Bronchial epithelial cell (primary cell): ENCODE measurements at regions not wholly inside any gene's neighbourhood (a gene's known extent, or its start where the extent isn't known, plus 50 kb on each side); places are given as distances from the start of the nearest gene placed in this dataset.

Experiments used
- DNase-seq: peaks from one replicate; pipeline ENCODE4 v3.0.0-alpha.2; 2010; ENCODE audit warnings: low read depth
- FAIRE-seq: peaks from 2 replicates; lab custom pipeline; 2011; peaks lifted over from hg19 to GRCh38; lab: Jason Lieb, UNC
- H3K27me3 ChIP-seq: 2 replicates; pipeline ENCODE4 v1.5.1; 2011; ENCODE audit warnings: low read length; ENCODE audit not compliant: control insufficient read depth, insufficient read depth
- H3K36me3 ChIP-seq: 2 replicates; pipeline ENCODE4 v1.5.1; 2011; ENCODE audit warnings: low read length; ENCODE audit not compliant: control insufficient read depth, insufficient read depth
- H3K4me3 ChIP-seq: 2 replicates; pipeline ENCODE4 v1.5.1; 2011; ENCODE audit warnings: mild to moderate bottlenecking, low read depth, low read length, control low read depth
- TF ChIP-seq, protein P1 (sequence below): IDR thresholded peaks from 2 replicates; pipeline ENCODE4 v1.5.1; 2011; ENCODE audit warnings: mild to moderate bottlenecking, moderate library complexity, low read length, control low read depth, inconsistent platforms; ENCODE audit not compliant: insufficient read depth, severe bottlenecking

DNA sequence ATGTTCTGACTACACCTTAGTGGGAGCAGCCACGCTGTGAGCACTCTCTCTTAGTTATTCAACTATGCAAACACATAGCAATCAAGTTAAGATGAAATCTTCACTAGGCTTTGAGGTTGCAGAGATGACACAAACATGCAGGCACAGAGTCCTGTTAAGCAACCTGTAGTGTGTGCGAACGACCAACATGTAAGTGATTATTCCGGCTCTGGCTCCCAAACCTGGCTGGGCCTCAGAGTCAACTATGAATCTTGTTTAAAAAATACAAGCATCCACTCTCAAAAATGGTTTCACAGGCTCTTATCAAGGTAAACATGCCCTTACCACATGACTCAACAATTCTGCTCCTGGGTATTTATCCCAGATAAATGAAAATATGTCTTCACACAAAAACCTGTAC, 91.4 kb downstream of the IRS2 start:
- FAIRE-seq (no peak), DNase-seq (peak; percentile 26)
- TF ChIP-seq, protein P1, sequence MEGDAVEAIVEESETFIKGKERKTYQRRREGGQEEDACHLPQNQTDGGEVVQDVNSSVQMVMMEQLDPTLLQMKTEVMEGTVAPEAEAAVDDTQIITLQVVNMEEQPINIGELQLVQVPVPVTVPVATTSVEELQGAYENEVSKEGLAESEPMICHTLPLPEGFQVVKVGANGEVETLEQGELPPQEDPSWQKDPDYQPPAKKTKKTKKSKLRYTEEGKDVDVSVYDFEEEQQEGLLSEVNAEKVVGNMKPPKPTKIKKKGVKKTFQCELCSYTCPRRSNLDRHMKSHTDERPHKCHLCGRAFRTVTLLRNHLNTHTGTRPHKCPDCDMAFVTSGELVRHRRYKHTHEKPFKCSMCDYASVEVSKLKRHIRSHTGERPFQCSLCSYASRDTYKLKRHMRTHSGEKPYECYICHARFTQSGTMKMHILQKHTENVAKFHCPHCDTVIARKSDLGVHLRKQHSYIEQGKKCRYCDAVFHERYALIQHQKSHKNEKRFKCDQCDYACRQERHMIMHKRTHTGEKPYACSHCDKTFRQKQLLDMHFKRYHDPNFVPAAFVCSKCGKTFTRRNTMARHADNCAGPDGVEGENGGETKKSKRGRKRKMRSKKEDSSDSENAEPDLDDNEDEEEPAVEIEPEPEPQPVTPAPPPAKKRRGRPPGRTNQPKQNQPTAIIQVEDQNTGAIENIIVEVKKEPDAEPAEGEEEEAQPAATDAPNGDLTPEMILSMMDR = no peak
- Histone ChIP-seq H3K4me3 (no peak overlapping the region), H3K27me3 (no peaks in the 10 kb centered on the region), H3K36me3 (no peaks in the 10 kb centered on the region)

DNA sequence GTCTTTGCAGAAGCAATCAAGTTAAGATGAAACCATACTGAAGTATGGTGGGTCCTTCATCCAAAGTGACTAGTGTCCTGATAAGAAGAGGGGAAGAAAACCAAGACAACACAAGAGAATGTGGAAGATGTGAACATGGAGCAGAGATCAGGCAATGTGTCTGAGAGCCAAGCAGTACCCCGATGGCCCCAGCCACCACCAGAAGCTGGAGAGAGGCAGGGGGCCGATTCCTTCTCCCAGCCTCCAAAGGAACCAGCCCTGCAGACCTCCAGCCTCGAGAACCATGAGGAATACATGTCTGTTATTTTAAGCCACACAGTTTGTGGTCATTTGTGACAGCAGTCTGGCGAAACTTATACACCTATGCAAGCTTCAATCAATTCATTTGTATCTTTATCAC, 93.2 kb downstream of the IRS2 start:
- Histone ChIP-seq H3K4me3 (no peak overlapping the region), H3K36me3 (no peaks in the 10 kb centered on the region), H3K27me3 (no peaks in the 10 kb centered on the region)
- FAIRE-seq = no peak
- DNase-seq = no peak
- TF ChIP-seq, protein P1 = no peak

DNA sequence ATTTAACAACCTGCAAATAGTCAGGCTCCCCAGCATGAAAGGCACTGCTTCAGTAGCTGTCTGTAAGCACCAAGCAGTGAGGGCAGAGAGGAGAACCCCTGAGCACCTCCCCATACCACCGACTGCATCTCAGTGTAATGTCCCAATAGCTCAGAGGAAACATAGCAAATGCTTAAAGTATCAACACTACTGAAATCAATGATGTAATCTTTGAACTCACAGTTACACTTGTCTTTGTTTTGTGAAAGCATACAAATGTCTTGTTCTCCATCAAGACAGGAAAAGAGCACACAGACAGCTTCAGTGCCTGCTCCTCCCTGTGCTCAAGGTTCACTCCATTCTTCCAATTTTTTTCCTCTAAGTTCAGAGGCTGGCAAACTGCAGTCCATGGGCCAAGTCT, 94.7 kb downstream of the IRS2 start:
- FAIRE-seq = no peak
- DNase-seq = no peak
- TF ChIP-seq, protein P1 = no peak
- Histone ChIP-seq H3K27me3 (no peaks in the 10 kb centered on the region), H3K36me3 (no peaks in the 10 kb centered on the region), H3K4me3 (no peak overlapping the region)

DNA sequence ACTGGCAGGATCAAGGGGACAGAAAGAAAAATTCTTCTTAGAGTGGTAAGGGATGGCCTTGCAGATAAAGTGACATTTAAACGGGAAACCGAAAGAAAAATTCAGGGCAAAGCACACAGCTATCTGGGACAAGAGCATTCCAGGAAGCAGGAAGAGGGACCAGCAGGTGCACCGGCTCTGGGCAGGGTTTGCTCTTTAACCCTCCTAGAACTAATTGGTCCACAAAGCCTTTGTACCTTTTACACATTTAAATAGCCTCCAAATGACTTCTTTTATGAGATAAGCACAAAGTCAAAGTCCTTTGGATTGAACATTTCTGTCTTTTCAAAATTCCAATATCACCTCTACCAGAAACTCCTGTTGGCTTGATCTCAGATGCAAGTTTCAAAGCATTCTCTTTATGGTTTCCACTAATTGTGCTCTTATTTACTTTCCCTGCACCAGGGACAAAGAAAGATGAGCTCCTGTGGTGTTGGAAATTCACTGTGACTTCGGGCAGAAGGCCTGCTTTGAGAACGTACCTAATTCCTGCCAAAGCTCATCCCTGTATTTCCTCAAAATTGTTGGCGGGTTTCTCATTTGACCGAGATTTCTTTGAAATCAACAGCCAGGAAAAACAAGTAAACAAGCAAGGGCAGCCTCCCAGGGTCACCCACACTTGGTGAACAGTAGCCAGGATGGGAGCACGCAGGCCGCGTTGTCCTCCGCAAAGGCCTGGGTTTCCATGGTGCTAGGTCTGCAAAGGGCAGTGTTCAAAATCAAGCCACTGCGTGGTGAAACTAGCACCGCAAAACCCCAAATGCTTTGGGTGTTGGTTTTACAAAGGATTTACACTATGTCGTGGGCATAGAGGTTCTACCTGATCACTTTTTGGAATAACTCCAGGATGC, 98.6 kb downstream of the IRS2 start:
- Histone ChIP-seq H3K27me3 (no peaks in the 10 kb centered on the region), H3K4me3 (no peak overlapping the region), H3K36me3 (no peaks in the 10 kb centered on the region)
- FAIRE-seq = no peak
- TF ChIP-seq, protein P1 = no peak
- DNase-seq = no peak

DNA sequence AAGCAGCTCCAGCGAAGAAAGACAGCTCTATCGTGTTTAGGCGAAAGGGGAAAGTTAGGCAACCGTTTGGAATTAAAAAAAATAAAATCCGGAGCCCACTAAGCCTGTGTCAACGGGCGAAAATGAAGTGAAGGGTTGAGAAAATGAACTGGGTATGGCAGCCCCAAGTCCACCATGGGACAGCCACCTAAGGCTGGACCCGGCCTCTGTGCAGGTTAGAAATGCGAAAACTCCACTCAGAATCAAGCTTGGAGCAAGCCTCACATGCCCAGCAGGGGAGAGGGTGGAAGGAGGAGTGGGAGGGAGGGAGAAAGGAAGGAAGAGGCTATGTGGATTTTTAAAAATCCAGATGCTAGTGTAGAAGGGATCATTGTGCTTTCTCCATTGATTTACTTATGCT, 101.2 kb downstream of the IRS2 start:
- H3K27me3 ChIP-seq = no peaks in the 10 kb centered on the region
- no peaks in the 10 kb centered on the region for H3K36me3 ChIP-seq
- FAIRE-seq (no peak), DNase-seq (no peak)
- TF ChIP-seq, protein P1 = no peak
- no peak overlapping the region for H3K4me3 ChIP-seq

DNA sequence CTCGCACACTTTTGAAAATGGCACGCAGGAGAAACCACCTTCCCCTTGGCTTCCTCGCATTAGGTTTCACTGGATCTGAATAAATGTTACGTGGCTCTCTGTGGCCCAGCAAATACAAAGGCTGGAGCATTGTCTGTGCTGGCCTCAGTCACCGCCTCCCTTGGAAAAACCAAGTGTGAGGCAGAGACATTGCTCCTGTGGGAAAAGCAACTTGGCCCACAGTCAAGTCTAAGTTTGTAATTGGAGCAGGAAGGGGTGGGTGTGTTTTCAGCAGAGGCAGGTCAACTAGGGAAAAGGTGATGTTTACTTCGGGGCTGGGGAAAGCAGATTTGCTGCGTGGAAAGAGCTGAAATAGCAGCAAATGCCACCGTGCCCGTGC, 101.6 kb downstream of the IRS2 start:
- H3K4me3 ChIP-seq = no peak overlapping the region
- FAIRE-seq (peak; percentile 23), DNase-seq (peak; percentile 90)
- TF ChIP-seq, protein P1 = no peak
- no peaks in the 10 kb centered on the region for H3K27me3 ChIP-seq
- H3K36me3 ChIP-seq = no peaks in the 10 kb centered on the region
